IMR-90 (cell line): ENCODE measurements at regions not wholly inside any gene's neighbourhood (a gene's known extent, or its start where the extent isn't known, plus 50 kb on each side); places are given as distances from the start of the nearest gene placed in this dataset.

Experiments used
- CEBPB ChIP-seq: IDR thresholded peaks from 2 replicates; pipeline ENCODE4 v1.6.1; 2012; ENCODE audit warnings: low read depth, low read length, improper control_type of control experiment
- CTCF ChIP-seq: conservative IDR thresholded peaks from 2 replicates; pipeline ENCODE4 v1.5.1; 2012; ENCODE audit warnings: mild to moderate bottlenecking, low read depth, low read length, improper control_type of control experiment
- MAFK ChIP-seq: IDR thresholded peaks from 2 replicates; pipeline ENCODE4 v1.6.1; 2012; ENCODE audit warnings: low read depth, low read length, improper control_type of control experiment
- POLR2A ChIP-seq: IDR thresholded peaks from 2 replicates; pipeline ENCODE4 v1.6.1; 2012; ENCODE audit warnings: mild to moderate bottlenecking, low read depth, low read length
- TF ChIP-seq, protein P1 (sequence below): fragments of 150-350 bp; IDR thresholded peaks from 2 replicates; pipeline ENCODE4 v1.6.1; 2017; ENCODE audit warnings: mild to moderate bottlenecking, antibody characterized with exemption, low read length, low read depth

GRCh38 chr6:82687855-82688254 lies 324.2 kb downstream of the TPBG start:
- TF ChIP-seq CTCF (no peak), POLR2A (no peak), MAFK (no peak), CEBPB (no peak)
- TF ChIP-seq, protein P1, sequence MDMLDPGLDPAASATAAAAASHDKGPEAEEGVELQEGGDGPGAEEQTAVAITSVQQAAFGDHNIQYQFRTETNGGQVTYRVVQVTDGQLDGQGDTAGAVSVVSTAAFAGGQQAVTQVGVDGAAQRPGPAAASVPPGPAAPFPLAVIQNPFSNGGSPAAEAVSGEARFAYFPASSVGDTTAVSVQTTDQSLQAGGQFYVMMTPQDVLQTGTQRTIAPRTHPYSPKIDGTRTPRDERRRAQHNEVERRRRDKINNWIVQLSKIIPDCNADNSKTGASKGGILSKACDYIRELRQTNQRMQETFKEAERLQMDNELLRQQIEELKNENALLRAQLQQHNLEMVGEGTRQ: no peak
